GM12875 (cell line): ENCODE measurements at regions not wholly inside any gene's neighbourhood (a gene's known extent, or its start where the extent isn't known, plus 50 kb on each side); places are given as distances from the start of the nearest gene placed in this dataset.

Experiments
- H3K4me3 ChIP-seq: one replicate; pipeline ENCODE4 v1.5.1; 2011; ENCODE audit warnings: low read depth, low read length, control low read depth
- TF ChIP-seq, protein P1 (sequence below): IDR thresholded peaks from 2 replicates; pipeline ENCODE4 v1.5.1; 2011; ENCODE audit warnings: low read depth, mild to moderate bottlenecking, control low read depth, inconsistent platforms, low read length, moderate library complexity, borderline replicate concordance; ENCODE audit not compliant: insufficient read depth

DNA sequence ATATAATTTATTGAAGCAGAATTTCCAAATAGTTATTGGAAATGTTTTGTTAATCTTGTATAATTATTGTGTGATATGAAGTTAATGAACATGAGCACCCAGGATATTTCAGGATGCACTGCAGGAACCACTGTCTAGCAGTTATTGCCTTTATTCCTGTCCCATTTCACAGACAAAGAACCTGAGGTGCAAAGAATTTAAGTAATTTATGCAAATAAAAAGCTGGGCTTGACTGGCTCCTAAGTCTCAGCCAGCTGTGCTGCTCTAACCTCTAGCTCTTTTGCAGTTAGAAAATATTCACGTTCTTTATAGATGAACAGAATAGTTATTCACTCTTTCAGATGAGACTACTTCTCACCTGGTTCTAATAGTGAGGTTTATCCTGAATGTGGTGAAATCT, 50.0 kb upstream of the NUDT12 start:
- TF ChIP-seq, protein P1, sequence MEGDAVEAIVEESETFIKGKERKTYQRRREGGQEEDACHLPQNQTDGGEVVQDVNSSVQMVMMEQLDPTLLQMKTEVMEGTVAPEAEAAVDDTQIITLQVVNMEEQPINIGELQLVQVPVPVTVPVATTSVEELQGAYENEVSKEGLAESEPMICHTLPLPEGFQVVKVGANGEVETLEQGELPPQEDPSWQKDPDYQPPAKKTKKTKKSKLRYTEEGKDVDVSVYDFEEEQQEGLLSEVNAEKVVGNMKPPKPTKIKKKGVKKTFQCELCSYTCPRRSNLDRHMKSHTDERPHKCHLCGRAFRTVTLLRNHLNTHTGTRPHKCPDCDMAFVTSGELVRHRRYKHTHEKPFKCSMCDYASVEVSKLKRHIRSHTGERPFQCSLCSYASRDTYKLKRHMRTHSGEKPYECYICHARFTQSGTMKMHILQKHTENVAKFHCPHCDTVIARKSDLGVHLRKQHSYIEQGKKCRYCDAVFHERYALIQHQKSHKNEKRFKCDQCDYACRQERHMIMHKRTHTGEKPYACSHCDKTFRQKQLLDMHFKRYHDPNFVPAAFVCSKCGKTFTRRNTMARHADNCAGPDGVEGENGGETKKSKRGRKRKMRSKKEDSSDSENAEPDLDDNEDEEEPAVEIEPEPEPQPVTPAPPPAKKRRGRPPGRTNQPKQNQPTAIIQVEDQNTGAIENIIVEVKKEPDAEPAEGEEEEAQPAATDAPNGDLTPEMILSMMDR: no peak
- no peak overlapping the region for H3K4me3 ChIP-seq
